ENCODE measurements at regions not wholly inside any gene's neighbourhood (a gene's known extent, or its start where the extent isn't known, plus 50 kb on each side); places are given as distances from the start of the nearest gene placed in this dataset.

- no peak for TF ChIP-seq CTCF (conservative IDR thresholded peaks at IDR 0.05; ENCODE audit: low read length)
- no peak for TF ChIP-seq EZH2phosphoT487 (IDR thresholded peaks at IDR 0.05; ENCODE audit: borderline replicate concordance, low read depth, low read length)
These were observed 238.4 kb upstream of the CTSO start for GRCh38 chr4:156192033-156192432.

All from OCI-LY7 (cell line).